Neural progenitor cell (in vitro differentiated cells): ENCODE measurements at regions not wholly inside any gene's neighbourhood (a gene's known extent, or its start where the extent isn't known, plus 50 kb on each side); places are given as distances from the start of the nearest gene placed in this dataset.

Experiments
- DNase-seq: peaks from one replicate; pipeline ENCODE4 v3.0.0-alpha.2; 2016; ENCODE audit warnings: low spot score
- H2AFZ ChIP-seq: fragments of 200-600 bp; sonication (generic); replicated peaks from 2 replicates; pipeline ENCODE4 v1.6.1; 2016; ENCODE audit warnings: antibody characterized with exemption
- H3F3A ChIP-seq: fragments of 200-600 bp; sonication (generic); 2 replicates; pipeline ENCODE4 v1.6.1; 2016; ENCODE audit warnings: antibody characterized with exemption, low read depth
- H3K27ac ChIP-seq: fragments of 200-600 bp; sonication (generic); 2 replicates; pipeline ENCODE4 v1.5.1; 2016; ENCODE audit warnings: mild to moderate bottlenecking
- H3K27me3 ChIP-seq: fragments of 200-600 bp; sonication (generic); 2 replicates; pipeline ENCODE4 v1.6.1; 2016; ENCODE audit warnings: mild to moderate bottlenecking, moderate library complexity
- H3K36me3 ChIP-seq: fragments of 200-600 bp; sonication (generic); 2 replicates; pipeline ENCODE4 v1.5.1; 2016
- H3K4me1 ChIP-seq: fragments of 200-600 bp; sonication (generic); 2 replicates; pipeline ENCODE4 v1.6.1; 2016; ENCODE audit warnings: mixed run types
- H3K4me2 ChIP-seq: fragments of 200-600 bp; sonication (generic); 2 replicates; pipeline ENCODE4 v1.6.1; 2016
- H3K4me3 ChIP-seq: fragments of 200-600 bp; sonication (generic); 2 replicates; pipeline ENCODE4 v1.5.1; 2016
- H3K79me2 ChIP-seq: fragments of 200-600 bp; sonication (generic); 2 replicates; pipeline ENCODE4 v1.6.1; 2016; ENCODE audit warnings: low read depth
- H3K9ac ChIP-seq: fragments of 200-600 bp; sonication (generic); 2 replicates; pipeline ENCODE4 v1.6.1; 2016
- H3K9me3 ChIP-seq: fragments of 200-600 bp; sonication (generic); 2 replicates; pipeline ENCODE4 v1.5.1; 2016; ENCODE audit warnings: low read depth
- H4K20me1 ChIP-seq: fragments of 200-600 bp; sonication (generic); 2 replicates; pipeline ENCODE4 v1.6.1; 2016; ENCODE audit warnings: low read depth
- H3K27ac Mint-ChIP-seq: 3 replicates; pipeline ENCODE4 v1.8.0; 2021; ENCODE audit warnings: mixed read lengths
- H3K27me3 Mint-ChIP-seq: 2 replicates; pipeline ENCODE4 v1.8.0; 2022; ENCODE audit warnings: low read depth, mild to moderate bottlenecking, inconsistent platforms, moderate library complexity, mixed read lengths; ENCODE audit not compliant: insufficient read depth
- H3K36me3 Mint-ChIP-seq: 3 replicates; pipeline ENCODE4 v1.8.0; 2021; ENCODE audit warnings: mixed read lengths
- H3K4me1 Mint-ChIP-seq: 3 replicates; pipeline ENCODE4 v1.8.0; 2021; ENCODE audit warnings: mixed read lengths
- H3K4me3 Mint-ChIP-seq: 3 replicates; pipeline ENCODE4 v1.8.0; 2021; ENCODE audit warnings: mild to moderate bottlenecking, moderate library complexity, mixed read lengths
- H3K9me3 Mint-ChIP-seq: 3 replicates; pipeline ENCODE4 v1.8.0; 2020; ENCODE audit warnings: mixed read lengths
- CTCF ChIP-seq: fragments of 200-600 bp; sonication (generic); IDR thresholded peaks from 2 replicates; pipeline ENCODE4 v1.5.1; 2017; ENCODE audit warnings: antibody characterized with exemption, mild to moderate bottlenecking
- EZH2 ChIP-seq: fragments of 200-600 bp; sonication (generic); IDR thresholded peaks from 2 replicates; pipeline ENCODE4 v1.6.1; 2017; ENCODE audit warnings: antibody characterized with exemption, mild to moderate bottlenecking, moderate library complexity
- EZH2phosphoT487 ChIP-seq: fragments of 200-600 bp; sonication (generic); IDR thresholded peaks from 2 replicates; pipeline ENCODE4 v1.6.1; 2017; ENCODE audit warnings: antibody characterized with exemption

- Mint-ChIP-seq H3K4me1 (peaks cover 21% of the 10 kb centered on the region), H3K4me3 (no peak overlapping the region), H3K9me3 (no peaks in the 10 kb centered on the region), H3K27ac (no peak overlapping the region), H3K36me3 (no peaks in the 10 kb centered on the region), H3K27me3 (peaks cover 3% of the 10 kb centered on the region)
- H3K27ac ChIP-seq: no peak overlapping the region
- no peak overlapping the region for H3K9ac ChIP-seq
- peak; percentile 24 for DNase-seq
- peaks cover 53% of the 10 kb centered on the region for H3K27me3 ChIP-seq
- H4K20me1 ChIP-seq: no peaks in the 10 kb centered on the region
- H2AFZ ChIP-seq: no peak overlapping the region
- no peak overlapping the region for H3K4me3 ChIP-seq
- H3K36me3 ChIP-seq: no peaks in the 10 kb centered on the region
- no peak overlapping the region for H3K4me2 ChIP-seq
- no peaks in the 10 kb centered on the region for H3K79me2 ChIP-seq
- no peaks in the 10 kb centered on the region for H3K9me3 ChIP-seq
- H3F3A ChIP-seq: peaks cover 28% of the 10 kb centered on the region
- TF ChIP-seq EZH2phosphoT487 (no peak), CTCF (no peak), EZH2 (no peak)
- peaks cover 42% of the 10 kb centered on the region for H3K4me1 ChIP-seq
These were observed 183.9 kb upstream of the GHITM start for GRCh38 chr10:83955406-83955805.

DNA sequence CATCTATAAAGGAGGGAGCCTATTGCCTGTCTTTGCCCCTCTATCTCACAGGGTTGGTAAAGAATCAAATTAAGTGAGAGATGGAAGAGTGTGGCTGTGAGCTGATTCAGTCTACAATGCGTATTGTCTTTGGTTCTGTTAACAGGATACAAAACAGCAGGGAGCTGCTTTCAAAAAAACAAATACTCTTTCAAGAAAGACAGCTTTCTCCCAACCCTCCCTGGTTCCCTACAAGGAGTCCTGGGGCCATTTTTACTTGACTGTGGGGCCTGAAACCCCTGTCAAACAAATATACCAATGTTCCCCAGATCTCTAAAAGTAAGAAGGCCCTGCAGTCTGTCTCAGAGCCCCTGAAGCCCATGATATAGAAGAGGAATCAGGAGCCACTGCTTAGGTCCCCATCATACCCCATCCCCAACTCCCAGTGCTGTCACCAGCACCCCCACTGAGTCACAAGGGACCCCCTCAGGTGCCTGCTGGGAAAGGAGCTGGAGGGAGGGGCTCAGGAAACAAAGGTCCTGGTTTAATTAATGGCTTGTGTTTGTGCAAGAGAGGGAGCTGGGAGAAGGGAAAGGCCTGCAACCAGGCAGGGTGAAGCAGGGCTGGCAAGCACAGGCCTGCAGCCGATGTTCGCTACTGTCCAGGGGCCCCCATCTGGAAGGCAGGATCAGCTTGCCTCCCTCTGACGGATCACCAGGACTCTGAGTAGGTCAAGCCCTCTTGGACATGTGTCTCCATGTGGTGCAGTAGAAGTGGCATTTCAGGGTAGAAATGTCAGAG lies 182.0 kb upstream of the GHITM start:
- no peaks in the 10 kb centered on the region for H3K9me3 Mint-ChIP-seq
- Histone ChIP-seq H3K4me2 (peak overlapping the region; percentile 52), H4K20me1 (no peaks in the 10 kb centered on the region), H3K27me3 (peaks cover 58% of the 10 kb centered on the region), H3K36me3 (no peaks in the 10 kb centered on the region), H3K9ac (no peak overlapping the region), H3K27ac (no peak overlapping the region), H3F3A (peaks cover 28% of the 10 kb centered on the region), H3K9me3 (no peaks in the 10 kb centered on the region), H3K79me2 (no peaks in the 10 kb centered on the region), H2AFZ (no peak overlapping the region), H3K4me3 (peak overlapping the region; percentile 5), H3K4me1 (peaks cover 46% of the 10 kb centered on the region)
- peaks cover 23% of the 10 kb centered on the region for H3K4me1 Mint-ChIP-seq
- H3K4me3 Mint-ChIP-seq: no peak overlapping the region
- no peaks in the 10 kb centered on the region for H3K36me3 Mint-ChIP-seq
- no peak overlapping the region for H3K27ac Mint-ChIP-seq
- TF ChIP-seq EZH2phosphoT487 (peak; percentile 57), EZH2 (no peak)
- H3K27me3 Mint-ChIP-seq: peaks cover 3% of the 10 kb centered on the region
- DNase-seq: peak; percentile 80

- Histone ChIP-seq H3K27me3 (peaks cover 52% of the 10 kb centered on the region), H3K27ac (no peak overlapping the region), H4K20me1 (no peaks in the 10 kb centered on the region), H3K9ac (no peak overlapping the region), H3K36me3 (no peaks in the 10 kb centered on the region), H3F3A (peaks cover 28% of the 10 kb centered on the region), H3K4me3 (no peak overlapping the region), H3K4me1 (peaks cover 36% of the 10 kb centered on the region), H2AFZ (no peak overlapping the region), H3K4me2 (no peak overlapping the region), H3K79me2 (no peaks in the 10 kb centered on the region), H3K9me3 (no peaks in the 10 kb centered on the region)
- Mint-ChIP-seq H3K4me1 (peaks cover 23% of the 10 kb centered on the region), H3K9me3 (no peaks in the 10 kb centered on the region), H3K27ac (no peak overlapping the region), H3K36me3 (no peaks in the 10 kb centered on the region), H3K4me3 (no peak overlapping the region), H3K27me3 (peaks cover 3% of the 10 kb centered on the region)
- TF ChIP-seq CTCF: no peak
- no peak for TF ChIP-seq EZH2phosphoT487
- no peak for TF ChIP-seq EZH2
- no peak for DNase-seq
These were observed 180.0 kb upstream of the GHITM start for GRCh38 chr10:83959328-83959727.

DNA sequence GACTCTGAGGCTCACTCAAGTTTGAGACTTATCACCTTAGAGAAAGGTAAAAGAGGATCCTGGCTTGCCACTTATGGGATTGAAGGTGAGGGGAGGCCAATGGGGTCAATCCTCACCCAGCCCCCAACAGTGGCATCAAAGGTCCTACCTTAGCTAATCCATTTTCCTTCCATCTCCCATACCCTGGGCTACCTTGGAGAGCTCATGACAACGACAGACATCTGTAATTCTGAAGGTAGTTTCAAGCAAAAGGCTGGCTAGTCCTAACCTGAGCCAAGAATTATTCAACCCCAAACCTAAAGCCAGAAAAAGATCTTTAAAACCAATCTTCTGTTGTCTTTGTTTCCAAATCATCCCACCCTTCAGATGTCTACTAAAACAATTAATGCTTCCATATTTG lies 179.2 kb upstream of the GHITM start:
- peaks cover 3% of the 10 kb centered on the region for H3K27me3 Mint-ChIP-seq
- no peak for DNase-seq
- Histone ChIP-seq H3K4me1 (peaks cover 34% of the 10 kb centered on the region), H3K27me3 (peaks cover 44% of the 10 kb centered on the region), H3K9ac (no peak overlapping the region), H3K4me2 (no peak overlapping the region), H3K9me3 (no peaks in the 10 kb centered on the region), H2AFZ (no peak overlapping the region), H3K36me3 (no peaks in the 10 kb centered on the region), H3K79me2 (no peaks in the 10 kb centered on the region), H3F3A (peaks cover 27% of the 10 kb centered on the region), H3K27ac (no peak overlapping the region), H3K4me3 (no peak overlapping the region), H4K20me1 (no peaks in the 10 kb centered on the region)
- H3K36me3 Mint-ChIP-seq: no peaks in the 10 kb centered on the region
- no peaks in the 10 kb centered on the region for H3K9me3 Mint-ChIP-seq
- H3K27ac Mint-ChIP-seq: no peak overlapping the region
- no peak overlapping the region for H3K4me3 Mint-ChIP-seq
- H3K4me1 Mint-ChIP-seq: peaks cover 22% of the 10 kb centered on the region
- TF ChIP-seq CTCF (no peak), EZH2phosphoT487 (no peak), EZH2 (no peak)
